22Rv1 (cell line): ENCODE measurements at regions not wholly inside any gene's neighbourhood (a gene's known extent, or its start where the extent isn't known, plus 50 kb on each side); places are given as distances from the start of the nearest gene placed in this dataset.

Experiments used
- H3K27ac ChIP-seq: fragments of 450-650 bp; 2 replicates; pipeline ENCODE4 v1.5.1; 2017
- ZFX ChIP-seq: fragments of 450-650 bp; IDR thresholded peaks from 2 replicates; pipeline ENCODE4 v1.6.1; 2017; ENCODE audit warnings: antibody characterized with exemption, borderline replicate concordance
- TF ChIP-seq, protein P1 (sequence below): fragments of 450-650 bp; IDR thresholded peaks from 2 replicates; pipeline ENCODE4 v1.5.1; 2017; ENCODE audit warnings: mild to moderate bottlenecking

DNA sequence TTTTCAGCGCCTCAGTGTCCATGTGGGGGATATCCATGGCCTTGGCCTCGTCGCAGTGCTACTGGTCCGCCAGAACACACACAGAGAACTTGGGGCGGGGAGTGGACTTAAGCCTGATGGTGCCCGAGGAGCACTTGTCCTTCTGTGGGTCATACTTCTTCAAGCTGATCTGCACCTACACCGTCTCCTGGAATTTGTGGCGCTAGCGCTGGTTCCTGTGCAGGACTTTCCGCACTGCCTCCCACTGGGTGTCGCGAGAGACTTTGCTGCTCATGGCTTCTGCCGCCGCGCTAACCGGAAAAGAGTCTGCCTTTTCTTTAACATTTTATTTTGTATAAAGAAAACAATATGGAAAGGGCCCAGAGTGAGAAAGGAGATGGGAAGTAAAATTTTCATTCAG, 266.9 kb downstream of the COX7C start:
- H3K27ac ChIP-seq = no peak overlapping the region
- TF ChIP-seq, protein P1, sequence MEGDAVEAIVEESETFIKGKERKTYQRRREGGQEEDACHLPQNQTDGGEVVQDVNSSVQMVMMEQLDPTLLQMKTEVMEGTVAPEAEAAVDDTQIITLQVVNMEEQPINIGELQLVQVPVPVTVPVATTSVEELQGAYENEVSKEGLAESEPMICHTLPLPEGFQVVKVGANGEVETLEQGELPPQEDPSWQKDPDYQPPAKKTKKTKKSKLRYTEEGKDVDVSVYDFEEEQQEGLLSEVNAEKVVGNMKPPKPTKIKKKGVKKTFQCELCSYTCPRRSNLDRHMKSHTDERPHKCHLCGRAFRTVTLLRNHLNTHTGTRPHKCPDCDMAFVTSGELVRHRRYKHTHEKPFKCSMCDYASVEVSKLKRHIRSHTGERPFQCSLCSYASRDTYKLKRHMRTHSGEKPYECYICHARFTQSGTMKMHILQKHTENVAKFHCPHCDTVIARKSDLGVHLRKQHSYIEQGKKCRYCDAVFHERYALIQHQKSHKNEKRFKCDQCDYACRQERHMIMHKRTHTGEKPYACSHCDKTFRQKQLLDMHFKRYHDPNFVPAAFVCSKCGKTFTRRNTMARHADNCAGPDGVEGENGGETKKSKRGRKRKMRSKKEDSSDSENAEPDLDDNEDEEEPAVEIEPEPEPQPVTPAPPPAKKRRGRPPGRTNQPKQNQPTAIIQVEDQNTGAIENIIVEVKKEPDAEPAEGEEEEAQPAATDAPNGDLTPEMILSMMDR = no peak
- no peak for TF ChIP-seq ZFX

DNA sequence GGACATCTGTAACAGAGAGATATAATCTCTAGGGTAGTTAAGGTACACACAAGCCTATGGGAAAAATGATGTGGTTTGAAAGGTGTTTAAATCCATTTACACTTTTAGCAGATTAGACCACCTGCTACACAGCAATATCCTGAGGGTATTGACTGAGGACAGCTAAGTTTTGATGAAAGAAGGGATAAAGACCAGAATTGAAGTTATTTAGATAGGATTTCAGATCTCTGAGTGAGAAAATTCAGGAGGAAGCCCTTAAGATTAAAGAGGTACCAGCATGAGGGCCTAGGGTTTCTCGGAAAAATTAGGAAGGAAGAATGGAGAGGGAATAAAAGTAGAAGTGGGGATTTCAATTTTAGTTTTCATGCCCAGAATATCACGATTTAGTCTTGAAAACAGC, 267.3 kb downstream of the COX7C start:
- TF ChIP-seq, protein P1 = no peak
- no peak for TF ChIP-seq ZFX
- H3K27ac ChIP-seq = no peak overlapping the region

- TF ChIP-seq, protein P1 = no peak
- TF ChIP-seq ZFX = no peak
- no peak overlapping the region for H3K27ac ChIP-seq
Observed at GRCh38 chr5:86885489-86886230, 267.9 kb downstream of the COX7C start.

GRCh38 chr5:86890375-86890774, 272.6 kb downstream of the COX7C start:
- TF ChIP-seq, protein P1 = no peak
- no peak overlapping the region for H3K27ac ChIP-seq

DNA sequence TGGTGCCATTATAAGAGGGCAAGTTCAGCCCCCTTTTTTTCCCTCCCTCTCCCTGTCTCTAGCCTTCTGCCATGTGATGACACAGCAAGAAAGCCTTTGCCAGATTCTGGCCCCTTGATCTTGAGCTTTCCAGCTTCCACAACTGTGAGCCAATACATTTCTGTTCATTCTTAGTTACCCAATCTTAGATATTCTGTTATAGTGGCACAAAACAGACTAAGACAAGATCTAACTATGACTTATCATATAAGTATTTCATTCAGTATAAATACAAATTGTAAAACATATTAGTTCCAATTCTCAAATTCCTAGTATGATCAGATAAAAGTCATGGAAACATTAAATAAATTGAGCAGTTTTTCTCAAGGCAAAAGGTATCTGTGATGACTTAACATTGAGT, 276.3 kb downstream of the COX7C start:
- TF ChIP-seq, protein P1 = no peak
- no peak for TF ChIP-seq ZFX
- no peak overlapping the region for H3K27ac ChIP-seq

DNA sequence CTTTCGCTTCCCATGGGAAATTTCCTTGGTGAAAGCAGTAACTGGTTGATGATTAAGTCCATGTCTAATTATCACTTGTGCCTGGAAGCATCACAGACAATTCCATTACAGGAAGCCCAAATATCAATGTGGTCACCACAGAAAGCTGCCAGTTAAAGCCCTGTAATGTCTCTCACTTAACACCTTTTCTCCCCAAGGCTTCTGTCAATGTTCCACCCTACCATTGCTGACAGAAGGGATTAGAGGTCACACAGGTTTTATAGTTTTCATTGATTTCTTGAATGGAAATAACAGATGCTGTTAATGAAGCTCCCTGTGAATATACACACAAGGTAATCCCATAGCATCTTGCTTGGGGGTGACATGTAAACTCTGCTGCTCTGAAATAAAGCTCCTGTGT, 279.2 kb downstream of the COX7C start:
- TF ChIP-seq, protein P1 = no peak
- no peak for TF ChIP-seq ZFX
- no peak overlapping the region for H3K27ac ChIP-seq

GRCh38 chr5:86909418-86910295, 291.9 kb downstream of the COX7C start:
- no peak for TF ChIP-seq ZFX
- TF ChIP-seq, protein P1 = no peak
- H3K27ac ChIP-seq = no peak overlapping the region
